HL-60/S4 (cell line): ENCODE measurements at regions not wholly inside any gene's neighbourhood (a gene's known extent, or its start where the extent isn't known, plus 50 kb on each side); places are given as distances from the start of the nearest gene placed in this dataset.

Experiments used
- in situ Hi-C: fragments of 300-500 bp; cut with MboI; formaldehyde crosslinking; loops from 2 replicates; pipeline ENCODE4 v1.14.3; 2022; ENCODE audit warnings: low sequenced_read_pairs

DNA sequence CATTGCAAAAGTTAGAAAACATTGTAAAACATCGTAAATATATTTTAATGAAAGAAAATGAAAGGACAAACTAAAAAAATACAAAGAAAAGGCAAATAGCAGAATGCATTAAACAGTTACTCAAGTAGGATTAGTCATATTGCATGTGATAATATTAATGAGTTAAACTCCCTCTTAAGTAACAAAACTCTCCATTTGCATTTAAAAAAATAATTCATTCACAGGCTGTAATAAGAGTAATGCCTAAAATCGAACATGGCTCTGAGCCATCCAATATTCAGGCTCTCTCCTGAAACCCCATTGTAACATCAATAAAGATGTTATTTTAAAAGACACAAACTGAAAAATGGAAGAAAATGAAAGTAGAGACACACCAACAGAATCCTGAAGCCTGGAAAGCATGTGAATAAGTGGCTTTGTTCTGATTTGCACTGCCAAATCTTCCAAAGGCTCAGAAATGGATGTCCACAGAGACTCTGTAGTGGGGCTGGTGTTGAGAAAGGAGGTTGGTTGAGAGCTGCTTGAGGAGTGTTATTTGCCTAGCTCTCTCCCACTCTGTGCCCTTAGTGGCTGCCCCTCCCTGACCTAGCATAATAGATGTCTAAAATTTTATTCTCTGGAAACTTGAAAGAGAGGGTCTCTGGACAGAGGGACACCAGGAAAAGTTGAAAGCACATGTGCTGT, 268.3 kb upstream of the MEOX2 start:
- in situ Hi-C loops: no loop called here

DNA sequence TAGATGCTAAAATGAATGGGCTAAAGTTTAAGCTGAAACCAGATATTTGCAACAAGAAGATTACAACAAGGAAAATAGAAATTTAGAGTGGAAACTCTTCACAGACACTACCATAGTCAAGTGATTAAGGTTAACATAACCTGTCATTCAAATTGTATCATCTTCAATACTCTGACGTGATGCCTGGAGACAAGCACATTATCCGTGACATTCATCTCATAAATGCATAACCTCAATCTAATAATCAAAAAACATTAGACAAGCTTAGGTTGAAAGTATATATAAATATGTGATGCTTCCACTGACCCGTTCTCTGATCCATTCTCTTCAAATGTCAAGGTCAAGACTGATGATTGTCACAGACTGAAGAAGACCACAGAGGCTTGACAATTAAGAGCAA, 263.8 kb upstream of the MEOX2 start:
- in situ Hi-C loops: no loop called here

DNA sequence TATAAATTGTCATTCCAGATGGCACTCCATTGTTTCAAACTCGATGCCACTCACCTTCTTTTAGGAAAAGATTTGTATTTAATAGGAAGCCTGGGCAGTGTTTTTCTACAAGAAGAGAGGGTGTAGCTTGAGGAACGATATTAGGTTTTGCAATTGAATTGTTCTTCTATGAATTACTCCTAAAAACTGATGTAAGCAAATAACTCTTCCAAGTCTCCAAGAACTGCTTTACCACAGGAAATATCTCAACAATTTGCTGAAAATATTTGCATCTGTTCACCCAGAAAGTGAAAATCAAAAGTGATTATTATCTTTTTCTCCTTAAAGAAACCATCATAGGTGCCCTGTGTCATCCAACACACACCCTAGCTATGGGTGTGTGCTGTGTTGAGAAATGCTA, 261.3 kb upstream of the MEOX2 start:
- in situ Hi-C loops: no loop called here

DNA sequence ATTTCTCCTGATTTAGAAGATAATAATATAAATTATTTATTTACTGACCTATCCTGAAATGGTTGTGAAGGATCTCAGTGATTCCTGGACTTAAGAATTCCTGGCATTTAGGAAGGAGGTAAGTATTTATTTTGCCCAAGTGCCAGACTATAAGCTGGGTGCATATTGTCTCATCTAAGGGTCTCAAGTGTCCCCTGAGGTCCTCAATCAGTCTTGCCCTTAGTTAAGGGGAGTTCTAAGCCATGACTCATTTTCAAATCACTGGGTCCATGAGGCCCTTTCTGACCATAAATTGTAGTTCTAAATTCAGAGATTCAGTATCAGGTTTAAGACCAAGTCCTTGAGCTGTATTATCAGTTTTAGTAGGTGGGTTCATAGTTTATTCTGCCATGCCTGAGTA, 251.6 kb upstream of the MEOX2 start:
- in situ Hi-C loops: no loop called here

DNA sequence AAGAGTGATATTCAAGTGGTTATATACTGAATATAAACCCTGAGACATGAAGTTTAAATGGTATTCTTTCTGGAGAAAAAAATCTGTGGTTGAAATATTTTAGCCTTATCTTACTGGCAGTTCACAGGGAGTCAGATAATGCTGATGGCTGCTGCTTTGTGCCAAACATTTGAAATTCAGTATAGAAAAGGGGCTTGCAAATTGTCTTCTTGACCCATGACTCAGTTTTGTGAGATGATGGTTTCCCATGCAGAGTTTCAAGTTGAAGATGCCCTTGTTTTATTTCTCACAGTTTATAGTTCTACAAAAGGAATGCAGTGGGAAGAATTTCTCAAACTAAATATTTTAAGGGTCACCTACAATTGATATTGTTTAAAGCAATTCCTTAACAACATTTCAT, 251.1 kb upstream of the MEOX2 start:
- in situ Hi-C loops: no loop called here

DNA sequence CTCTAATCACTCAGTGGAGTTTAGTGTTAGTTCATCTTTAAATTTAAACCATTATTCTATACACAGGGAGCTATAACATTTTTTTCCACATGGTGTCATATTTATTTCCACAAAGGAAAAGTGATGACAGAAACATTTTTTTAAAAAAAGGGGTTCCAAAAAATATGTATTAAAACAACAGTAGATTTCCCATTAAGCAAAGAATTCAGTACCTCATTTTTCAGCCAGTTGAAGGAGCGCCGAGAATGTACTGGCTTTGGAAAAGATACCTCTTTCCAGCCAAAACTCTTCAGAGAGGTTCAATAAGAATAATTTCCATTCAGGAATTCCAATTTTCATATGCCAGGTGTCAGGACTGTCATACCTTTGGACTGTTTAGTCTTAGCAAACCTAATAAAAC, 250.5 kb upstream of the MEOX2 start:
- in situ Hi-C loops: no loop called here

DNA sequence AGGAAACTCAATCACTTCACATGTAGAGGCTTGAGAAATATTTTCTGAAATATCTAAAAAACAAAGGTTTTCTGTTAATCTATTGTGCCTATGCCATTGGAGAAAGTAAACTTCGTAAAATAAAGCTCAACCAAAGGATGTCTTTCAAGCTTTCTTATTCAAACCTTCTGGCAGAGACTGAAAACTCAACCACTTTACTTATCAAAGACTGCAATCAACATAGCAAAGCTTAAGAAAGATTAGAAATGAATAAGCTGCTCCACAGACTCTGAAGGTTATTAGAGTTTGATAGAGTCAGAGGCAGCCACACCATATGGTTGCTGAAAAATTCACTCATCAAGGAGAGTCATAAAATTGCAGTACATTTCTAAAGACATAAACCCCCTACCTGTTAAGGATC, 245.8 kb upstream of the MEOX2 start:
- in situ Hi-C loops: no loop called here

DNA sequence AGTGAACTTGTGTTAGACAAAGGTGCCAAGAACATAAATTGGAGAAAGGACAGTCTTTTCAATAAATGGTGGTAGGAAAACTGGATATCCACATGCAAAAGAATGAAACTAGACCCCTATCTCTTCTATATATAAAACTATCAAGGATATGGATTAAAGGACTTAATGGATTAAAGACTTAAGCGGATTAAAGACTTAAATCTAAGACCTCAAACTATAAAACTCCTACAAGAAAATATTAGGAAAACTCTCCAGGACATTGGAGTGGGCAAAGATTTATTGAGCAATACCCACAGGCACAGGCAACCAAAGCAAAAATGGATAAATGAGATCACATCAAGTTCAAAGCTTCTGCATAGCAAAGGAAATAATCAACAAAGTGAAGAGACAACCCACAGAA, 242.9 kb upstream of the MEOX2 start:
- in situ Hi-C loops: no loop called here

DNA sequence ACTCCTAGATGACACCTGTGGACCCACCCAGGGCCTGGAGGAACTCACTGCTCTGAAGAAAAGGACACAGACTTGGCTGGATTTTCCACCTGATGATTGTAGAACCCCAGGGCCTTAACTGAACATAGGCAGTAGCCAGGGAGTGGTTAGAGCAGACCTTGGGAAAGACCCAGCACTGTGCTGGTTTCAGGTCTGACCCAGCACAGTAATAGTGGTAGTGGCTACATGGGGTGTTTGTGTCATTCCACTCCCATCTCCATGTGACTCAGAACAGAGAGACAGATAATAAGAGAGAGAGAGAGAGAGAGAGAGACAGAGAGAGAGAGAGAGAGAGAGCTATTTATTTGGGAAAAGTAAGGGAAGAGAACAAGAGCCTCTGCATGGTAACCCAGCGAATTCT, 239.1 kb upstream of the MEOX2 start:
- in situ Hi-C loops: no loop called here

DNA sequence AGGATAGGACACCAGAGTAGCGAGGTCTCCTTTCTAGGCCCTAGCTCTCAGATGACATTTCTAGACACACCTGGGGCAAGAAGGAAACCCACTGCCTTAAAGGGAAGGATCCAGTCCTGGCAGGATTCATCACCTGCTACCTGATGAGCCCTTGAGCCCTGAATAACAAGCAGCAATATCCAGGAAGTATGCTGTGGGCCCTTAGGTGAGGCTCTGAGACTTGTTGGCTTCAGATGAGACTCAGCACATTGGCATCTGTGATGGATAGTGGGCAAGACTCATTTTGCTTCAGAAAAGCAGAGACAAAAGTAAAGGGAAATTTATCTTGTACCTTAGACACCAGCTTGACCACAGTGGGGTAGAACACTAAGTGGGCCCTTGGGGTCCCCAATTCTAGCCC, 238.4 kb upstream of the MEOX2 start:
- in situ Hi-C loops: no loop called here

DNA sequence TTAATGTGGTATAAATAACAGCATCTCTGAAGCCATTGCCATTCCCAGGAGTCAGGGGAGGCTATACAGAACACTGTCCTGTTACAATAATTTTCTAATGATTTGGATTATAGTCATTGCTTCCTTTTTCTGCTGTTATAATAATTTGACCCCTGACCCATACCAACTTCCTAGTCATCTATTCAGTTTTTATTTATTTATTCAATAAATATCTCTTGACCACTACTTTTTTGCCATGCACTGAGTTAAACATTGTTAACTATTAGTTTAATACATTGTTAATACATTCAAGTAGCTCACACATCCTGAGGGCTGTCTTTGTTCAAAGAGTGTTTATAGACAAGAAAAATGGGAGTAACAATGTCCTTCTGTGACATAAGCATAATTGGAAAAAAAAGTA, 235.5 kb upstream of the MEOX2 start:
- in situ Hi-C loops: no loop called here

DNA sequence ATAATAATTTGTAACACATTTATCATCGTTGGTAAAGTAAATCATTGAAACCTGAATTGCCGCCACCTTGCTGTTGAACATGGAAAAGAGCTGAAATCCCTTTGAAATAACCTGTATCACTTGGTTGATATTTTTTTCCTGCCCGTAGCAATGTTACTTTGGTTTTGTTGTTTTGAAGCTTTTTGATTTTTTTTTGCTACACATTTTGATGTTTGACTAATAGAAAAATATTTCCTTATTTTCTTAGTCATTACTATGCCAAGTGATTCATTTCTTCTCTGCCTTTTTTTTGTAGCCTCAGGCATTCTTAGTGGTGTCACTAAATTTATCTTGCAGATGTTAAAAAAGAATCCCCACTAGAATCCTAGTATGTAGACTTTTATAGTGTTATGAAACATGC, 235.1 kb upstream of the MEOX2 start:
- in situ Hi-C loops: no loop called here

DNA sequence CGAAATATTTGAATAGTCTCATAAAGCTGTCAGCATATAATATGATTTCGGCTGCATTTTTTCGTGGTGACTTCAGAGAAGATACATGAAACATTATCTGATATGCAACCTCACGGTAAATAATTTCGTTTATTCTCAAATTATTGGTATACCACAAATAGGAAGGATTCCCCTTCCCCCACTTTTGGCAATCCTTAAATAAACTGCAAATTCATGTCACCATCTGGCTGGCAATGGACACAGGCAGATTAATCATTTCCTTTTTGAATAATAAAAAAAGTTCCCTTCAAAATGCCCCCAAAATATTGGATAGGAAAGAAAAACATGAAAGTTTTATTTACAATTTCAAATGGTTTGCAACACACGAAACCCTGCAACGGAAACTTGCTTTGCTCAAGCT, 234.5 kb upstream of the MEOX2 start:
- in situ Hi-C loops: no loop called here

DNA sequence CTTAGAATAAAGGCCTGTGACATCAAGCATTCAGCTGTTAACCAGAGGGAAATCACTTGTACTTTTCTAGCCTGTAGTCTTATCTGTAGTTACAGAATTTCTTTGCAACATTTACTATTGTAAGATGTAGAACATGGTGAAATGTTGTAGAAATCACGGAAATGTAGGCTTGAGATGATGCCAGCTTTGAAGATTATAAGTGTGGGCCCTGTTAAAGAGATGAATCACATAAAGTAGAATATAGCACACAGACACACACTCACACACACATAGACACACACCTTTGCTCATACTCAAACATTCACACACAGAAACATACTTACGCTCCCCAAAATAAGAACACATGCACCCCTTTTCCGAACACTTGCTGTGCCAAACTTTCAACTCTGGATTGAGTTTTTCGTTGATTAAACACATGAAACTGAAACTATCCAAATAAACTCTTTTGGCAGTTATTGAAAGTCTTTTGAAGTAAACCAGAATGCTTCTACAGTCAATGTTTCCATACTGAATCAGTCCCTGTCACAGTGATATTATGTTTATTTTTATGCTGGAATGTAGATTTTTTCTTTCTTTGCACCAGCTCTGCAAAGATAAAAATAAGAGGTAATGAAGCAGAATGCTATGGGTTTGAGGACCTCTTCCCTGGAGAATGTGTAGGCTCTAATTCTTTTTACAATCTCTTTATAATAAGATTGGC, 230.3 kb upstream of the MEOX2 start:
- in situ Hi-C loops: no loop called here

DNA sequence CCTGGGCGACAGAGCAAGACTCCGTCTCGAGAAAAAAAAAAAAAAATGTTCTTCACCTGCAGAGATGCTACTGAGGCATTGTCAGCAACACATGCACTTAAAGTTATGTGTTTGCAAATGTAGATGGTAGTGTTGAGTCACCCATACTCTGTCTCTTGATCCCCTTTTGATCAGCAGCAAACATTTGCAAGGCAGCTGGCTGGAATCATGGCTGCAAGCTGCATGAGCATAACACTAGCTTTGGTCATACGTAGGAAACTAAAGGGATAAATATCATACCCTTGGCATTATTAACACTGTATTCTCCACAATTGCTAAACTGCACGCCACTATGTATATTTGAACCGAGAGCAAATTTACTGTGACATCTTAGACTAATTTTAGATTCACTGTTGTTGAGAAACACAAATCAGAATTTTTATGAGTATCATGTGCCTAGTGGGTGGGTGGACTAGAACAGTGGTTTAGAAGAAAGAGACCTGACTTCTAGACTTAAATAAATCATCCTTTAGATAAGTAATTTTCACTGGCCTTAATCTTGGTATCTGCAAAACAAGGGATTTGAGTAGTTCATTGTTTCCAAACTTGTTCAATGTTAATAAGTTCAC, 229.3 kb upstream of the MEOX2 start:
- in situ Hi-C loops: no loop called here

DNA sequence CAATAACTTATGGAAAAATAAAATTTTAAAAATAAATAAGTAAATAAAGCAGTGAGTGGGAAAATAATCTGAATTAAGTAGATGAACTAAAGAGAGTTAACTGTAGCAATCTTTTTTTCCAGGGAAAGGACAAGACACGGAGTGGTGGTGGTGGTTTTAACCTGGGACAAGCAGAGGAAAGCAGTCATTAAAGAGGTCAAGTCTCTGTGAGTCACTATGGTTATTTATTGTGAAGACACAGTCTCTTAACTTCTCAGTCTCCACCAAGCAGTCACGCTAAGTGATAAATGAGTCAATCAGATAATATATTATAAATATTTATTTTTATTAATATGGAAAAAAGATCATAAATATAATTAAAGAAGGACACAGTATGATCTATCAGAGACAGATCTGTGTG, 228.1 kb upstream of the MEOX2 start:
- in situ Hi-C loops: no loop called here

DNA sequence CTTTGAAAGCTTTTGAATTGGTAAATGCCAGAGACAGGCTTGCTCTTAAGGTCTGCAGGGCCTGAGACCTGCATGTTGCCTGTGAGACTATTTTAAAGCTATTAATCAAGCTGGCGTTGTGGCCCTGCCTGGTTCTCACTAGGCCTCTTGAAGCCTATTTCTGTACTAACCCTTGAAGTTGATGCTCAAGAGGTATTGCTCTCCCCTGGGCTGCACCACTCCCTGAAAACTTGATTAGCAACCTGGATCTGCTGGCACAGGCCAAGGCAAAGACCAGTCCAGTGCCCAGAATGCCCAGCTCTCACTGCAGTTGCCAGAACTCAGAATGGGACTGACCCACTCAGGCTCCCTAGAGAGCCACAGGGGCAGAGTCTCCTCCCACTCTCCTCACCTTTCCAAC, 220.0 kb upstream of the MEOX2 start:
- in situ Hi-C loops: no loop called here

DNA sequence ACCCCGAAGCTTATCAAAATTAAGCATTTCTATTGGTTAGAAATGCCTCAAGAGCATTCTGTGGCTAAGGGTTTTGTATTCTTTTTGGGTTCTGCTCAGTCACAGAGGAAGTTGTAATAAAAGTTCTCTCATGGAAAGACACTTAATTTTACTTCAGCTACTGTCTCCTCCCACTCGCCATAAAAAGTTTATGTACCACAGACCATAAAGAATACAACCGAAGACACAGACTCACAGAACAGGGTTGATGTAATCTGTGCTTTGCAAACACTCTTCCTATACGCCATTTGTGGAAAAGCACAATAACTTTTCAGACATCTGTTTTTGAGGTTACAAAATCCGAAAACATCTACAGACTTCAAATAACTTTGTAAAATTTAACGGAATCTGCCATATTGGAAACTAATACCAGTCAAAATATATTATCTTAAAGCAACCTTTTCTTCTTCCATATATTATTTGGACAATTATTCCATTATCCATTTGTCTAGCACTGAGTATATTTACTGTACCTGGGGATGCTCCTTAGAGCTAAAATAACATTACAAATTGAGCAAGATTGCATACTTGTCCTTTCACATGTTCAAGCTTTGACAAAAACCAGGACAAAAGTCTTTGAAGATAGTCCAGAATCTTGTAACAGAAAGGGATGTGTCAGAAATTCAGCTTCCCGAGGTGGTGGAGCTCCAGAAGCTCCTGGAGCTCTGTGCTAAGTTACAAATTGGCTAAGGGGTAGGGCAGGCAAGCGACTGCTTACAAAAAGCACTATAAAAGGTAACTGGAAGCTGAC, 219.0 kb upstream of the MEOX2 start:
- in situ Hi-C loops: no loop called here

DNA sequence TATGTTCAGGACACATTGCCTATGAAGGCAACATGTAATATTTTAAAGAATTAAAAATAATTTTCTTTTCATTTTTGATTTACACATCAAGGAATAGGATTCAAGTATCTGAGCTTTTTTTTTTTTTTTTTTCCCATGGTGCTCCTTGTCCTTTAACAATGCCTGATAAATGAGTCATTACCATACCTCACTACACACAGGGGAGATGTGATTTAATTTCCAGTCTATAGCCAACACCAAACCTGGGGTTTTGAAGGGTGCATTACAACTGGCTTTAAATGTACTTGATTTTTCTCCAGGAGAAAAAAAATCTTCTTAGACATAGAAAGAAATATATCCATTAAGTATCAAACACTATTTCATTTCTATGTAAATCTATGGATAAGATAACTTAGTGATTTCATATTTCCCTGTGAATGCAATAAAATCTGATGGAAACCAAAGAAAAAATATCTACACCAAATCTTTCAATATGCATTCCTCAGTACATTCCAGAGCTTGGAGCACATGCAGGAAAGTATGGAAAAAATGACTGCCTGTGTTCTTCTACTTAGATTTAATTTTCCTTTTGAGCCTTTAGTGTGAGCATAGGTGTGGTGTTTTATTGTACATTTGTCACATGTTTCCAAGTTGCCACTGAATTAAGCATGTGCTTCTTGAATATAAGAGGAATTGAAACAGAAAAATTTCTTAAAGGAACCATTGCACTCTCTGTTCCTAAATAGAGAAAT, 204.8 kb upstream of the MEOX2 start:
- in situ Hi-C loops: no loop called here

DNA sequence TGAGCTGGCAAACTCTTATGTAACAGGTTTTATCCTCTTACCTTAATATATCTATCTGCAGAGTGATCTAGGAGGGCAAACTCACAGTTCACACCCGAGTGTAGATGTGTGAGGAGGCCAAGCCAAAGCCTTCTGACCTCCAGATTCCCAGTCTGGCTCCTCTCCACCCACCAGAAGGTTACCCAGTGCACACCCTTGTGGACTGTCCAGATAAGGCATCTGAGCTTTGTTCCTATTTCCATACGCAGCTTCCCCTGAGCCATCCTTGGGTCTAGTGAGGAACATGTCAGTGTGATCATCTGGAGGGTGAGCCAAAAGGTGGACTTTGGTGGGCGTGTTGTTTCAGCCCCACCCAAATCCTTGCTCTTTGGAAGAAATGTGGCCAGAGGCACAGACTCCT, 203.0 kb upstream of the MEOX2 start:
- in situ Hi-C loops: no loop called here

DNA sequence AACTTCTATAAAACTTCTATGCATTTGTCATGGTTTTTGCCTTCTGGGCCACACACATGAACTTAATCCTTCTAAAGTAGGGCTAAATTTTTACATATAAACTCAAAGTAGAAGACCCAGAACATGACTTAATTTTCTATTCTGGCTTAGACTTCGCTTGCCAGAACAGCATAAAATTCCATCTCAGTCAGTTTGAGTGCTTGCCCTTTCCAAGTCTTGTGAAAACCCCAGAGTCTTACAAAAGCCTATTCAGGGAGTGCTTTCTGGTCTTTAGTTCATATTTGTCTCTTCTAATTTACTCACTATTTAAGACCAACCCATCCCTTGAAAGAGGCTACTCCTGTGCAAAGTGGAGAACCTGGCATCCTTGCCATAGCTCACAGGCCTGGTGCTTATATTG, 201.6 kb upstream of the MEOX2 start:
- in situ Hi-C loops: no loop called here
